ENCODE measurements at regions not wholly inside any gene's neighbourhood (a gene's known extent, or its start where the extent isn't known, plus 50 kb on each side); places are given as distances from the start of the nearest gene placed in this dataset.

DNA sequence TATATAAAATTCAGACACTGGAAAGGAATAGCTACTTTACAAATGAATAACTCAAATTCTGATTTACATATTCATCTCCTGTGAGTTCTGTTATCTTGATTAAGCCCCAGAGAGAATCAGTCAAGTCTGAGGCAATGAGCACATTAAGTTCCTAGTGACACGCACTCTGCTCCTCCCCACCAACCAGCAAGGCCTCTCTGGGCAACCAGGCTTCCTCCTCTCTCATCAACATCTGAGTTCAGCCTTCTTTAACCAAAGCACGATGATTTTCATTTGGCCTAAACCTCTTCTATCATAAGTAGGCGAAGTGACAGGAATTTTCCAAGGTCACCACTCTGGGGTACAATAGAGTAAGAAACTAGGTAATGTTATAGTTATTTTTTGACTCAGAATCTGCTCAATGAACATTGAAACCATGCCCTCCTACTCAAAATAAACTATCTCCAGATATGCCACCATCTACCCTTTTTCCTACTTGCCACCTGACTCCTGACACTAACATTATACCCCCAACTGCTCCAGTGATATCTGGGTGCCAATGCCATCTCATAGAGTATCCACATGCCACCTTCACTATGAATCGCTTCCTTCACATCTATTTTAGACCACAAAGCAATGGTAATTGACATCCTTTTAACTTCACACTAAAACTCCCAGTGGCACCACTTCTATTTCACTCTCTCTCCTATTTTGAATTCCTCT, 114.8 kb downstream of the FAM76B start:
- TF ChIP-seq JUN (IDR thresholded peaks at IDR 0.05; ENCODE audit: borderline replicate concordance, insufficient read depth, insufficient read length, low read depth), result no peak
- TF ChIP-seq, protein P1, sequence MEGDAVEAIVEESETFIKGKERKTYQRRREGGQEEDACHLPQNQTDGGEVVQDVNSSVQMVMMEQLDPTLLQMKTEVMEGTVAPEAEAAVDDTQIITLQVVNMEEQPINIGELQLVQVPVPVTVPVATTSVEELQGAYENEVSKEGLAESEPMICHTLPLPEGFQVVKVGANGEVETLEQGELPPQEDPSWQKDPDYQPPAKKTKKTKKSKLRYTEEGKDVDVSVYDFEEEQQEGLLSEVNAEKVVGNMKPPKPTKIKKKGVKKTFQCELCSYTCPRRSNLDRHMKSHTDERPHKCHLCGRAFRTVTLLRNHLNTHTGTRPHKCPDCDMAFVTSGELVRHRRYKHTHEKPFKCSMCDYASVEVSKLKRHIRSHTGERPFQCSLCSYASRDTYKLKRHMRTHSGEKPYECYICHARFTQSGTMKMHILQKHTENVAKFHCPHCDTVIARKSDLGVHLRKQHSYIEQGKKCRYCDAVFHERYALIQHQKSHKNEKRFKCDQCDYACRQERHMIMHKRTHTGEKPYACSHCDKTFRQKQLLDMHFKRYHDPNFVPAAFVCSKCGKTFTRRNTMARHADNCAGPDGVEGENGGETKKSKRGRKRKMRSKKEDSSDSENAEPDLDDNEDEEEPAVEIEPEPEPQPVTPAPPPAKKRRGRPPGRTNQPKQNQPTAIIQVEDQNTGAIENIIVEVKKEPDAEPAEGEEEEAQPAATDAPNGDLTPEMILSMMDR (IDR thresholded peaks at IDR 0.05; ENCODE audit: extremely low read depth in 1 of 2, insufficient read depth in 1 of 2, low read depth in 1 of 2, low read length in 2 of 2), result no peak
- no peak for TF ChIP-seq POLR2A (IDR thresholded peaks at IDR 0.05; ENCODE audit: low read depth, low read length)
- TF ChIP-seq GATA2 (IDR thresholded peaks at IDR 0.05; ENCODE audit: insufficient read depth, insufficient read length, low read depth, low read length), result no peak
- TF ChIP-seq POLR2AphosphoS5 (IDR thresholded peaks at IDR 0.05; ENCODE audit: insufficient read depth, low read depth, low read length), result no peak
- TF ChIP-seq EZH2 (IDR thresholded peaks at IDR 0.05; ENCODE audit: borderline replicate concordance, low read depth, low read length, severe bottlenecking), result no peak
- TF ChIP-seq, protein P2, sequence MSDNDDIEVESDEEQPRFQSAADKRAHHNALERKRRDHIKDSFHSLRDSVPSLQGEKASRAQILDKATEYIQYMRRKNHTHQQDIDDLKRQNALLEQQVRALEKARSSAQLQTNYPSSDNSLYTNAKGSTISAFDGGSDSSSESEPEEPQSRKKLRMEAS (IDR thresholded peaks at IDR 0.05; ENCODE audit: insufficient read depth, insufficient read length), result no peak
- TF ChIP-seq MYC (IDR thresholded peaks at IDR 0.05; ENCODE audit: low read depth, low read length), result no peak

Data from endothelial cell of umbilical vein (primary cell).